ENCODE measurements at regions not wholly inside any gene's neighbourhood (a gene's known extent, or its start where the extent isn't known, plus 50 kb on each side); places are given as distances from the start of the nearest gene placed in this dataset.

GRCh38 chr18:71832946-71833617, 711.1 kb downstream of the CBLN2 start:
- TF ChIP-seq, protein P1, sequence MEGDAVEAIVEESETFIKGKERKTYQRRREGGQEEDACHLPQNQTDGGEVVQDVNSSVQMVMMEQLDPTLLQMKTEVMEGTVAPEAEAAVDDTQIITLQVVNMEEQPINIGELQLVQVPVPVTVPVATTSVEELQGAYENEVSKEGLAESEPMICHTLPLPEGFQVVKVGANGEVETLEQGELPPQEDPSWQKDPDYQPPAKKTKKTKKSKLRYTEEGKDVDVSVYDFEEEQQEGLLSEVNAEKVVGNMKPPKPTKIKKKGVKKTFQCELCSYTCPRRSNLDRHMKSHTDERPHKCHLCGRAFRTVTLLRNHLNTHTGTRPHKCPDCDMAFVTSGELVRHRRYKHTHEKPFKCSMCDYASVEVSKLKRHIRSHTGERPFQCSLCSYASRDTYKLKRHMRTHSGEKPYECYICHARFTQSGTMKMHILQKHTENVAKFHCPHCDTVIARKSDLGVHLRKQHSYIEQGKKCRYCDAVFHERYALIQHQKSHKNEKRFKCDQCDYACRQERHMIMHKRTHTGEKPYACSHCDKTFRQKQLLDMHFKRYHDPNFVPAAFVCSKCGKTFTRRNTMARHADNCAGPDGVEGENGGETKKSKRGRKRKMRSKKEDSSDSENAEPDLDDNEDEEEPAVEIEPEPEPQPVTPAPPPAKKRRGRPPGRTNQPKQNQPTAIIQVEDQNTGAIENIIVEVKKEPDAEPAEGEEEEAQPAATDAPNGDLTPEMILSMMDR (IDR thresholded peaks at IDR 0.05; ENCODE audit: control insufficient read depth, insufficient read depth, low read depth, low read length, missing control alignments): no peak
- H3K4me3 ChIP-seq (ENCODE audit: control insufficient read depth, low read depth, low read length): no peak overlapping the region
- DNase-seq (ENCODE audit: low read depth): no peak

DNA sequence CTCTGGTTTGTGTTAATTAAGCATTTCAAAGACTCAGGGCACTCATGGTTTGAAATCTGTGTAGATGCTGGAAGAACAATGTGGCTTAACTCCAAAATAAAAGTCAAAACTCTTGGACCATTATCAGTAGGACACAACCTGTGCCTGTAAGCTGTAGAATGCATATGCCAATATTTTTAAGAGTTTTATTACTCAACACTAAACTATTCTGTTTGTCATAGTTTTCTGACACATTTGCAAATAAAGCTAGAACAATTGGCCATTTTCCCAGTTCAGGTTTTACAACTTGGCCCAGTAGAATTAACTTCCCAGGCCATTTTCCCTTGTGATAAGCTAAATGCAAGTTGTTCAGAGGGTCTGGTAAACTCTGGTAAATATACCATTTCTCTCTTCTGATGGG, 713.1 kb downstream of the CBLN2 start:
- DNase-seq (ENCODE audit: low read depth): peak; percentile 10
- TF ChIP-seq, protein P1 (IDR thresholded peaks at IDR 0.05; ENCODE audit: control insufficient read depth, insufficient read depth, low read depth, low read length, missing control alignments): no peak
- H3K4me3 ChIP-seq (ENCODE audit: control insufficient read depth, low read depth, low read length): no peak overlapping the region

GRCh38 chr18:71827301-71827700, 716.8 kb downstream of the CBLN2 start:
- H3K4me3 ChIP-seq (ENCODE audit: control insufficient read depth, low read depth, low read length): no peak overlapping the region
- no peak for DNase-seq (ENCODE audit: low read depth)
- TF ChIP-seq, protein P1 (IDR thresholded peaks at IDR 0.05; ENCODE audit: control insufficient read depth, insufficient read depth, low read depth, low read length, missing control alignments): no peak

- no peak for DNase-seq (ENCODE audit: low read depth)
- TF ChIP-seq, protein P1 (IDR thresholded peaks at IDR 0.05; ENCODE audit: control insufficient read depth, insufficient read depth, low read depth, low read length, missing control alignments): no peak
- H3K4me3 ChIP-seq (ENCODE audit: control insufficient read depth, low read depth, low read length): no peak overlapping the region
Observed at GRCh38 chr18:71815305-71815704, 728.8 kb downstream of the CBLN2 start.

DNA sequence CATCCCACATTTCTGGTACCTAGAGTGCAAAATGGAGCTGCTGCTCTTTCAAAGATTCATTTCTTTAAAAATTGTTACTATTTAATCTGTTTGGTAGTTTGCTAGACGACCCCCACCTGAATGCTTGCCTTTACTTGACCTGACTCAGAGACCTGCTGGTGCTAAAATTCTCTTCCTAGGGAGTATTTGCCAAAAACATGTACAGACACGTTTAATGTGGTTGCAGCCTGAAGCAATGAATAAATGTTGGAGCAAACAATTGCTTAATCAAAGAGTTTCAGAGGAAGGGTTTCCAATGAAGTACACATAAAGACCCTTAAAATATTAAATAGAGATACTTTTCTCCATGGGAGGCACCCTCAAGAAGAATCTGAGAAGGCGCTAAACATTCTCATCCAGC, 734.4 kb downstream of the CBLN2 start:
- no peak for DNase-seq (ENCODE audit: low read depth)
- TF ChIP-seq, protein P1 (IDR thresholded peaks at IDR 0.05; ENCODE audit: control insufficient read depth, insufficient read depth, low read depth, low read length, missing control alignments): no peak
- H3K4me3 ChIP-seq (ENCODE audit: control insufficient read depth, low read depth, low read length): no peak overlapping the region

DNA sequence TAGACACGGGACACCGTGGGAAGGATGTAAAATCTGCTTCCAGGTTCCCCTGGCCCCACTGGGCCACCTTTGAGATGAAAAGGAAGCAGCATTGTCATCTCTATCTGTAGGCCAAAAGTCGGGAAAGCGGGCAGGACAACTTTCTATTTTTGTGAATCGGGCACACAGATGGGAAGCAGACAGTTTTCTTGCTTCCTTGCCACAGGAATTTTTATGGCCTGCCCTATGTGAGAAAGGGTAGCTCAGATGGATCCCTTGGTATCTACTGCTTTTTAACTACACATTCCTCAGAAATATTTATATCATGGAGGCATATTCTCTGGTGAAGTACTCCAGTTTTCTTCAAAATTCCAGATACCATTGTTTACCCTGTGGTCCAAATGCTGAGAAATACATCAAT, 735.5 kb downstream of the CBLN2 start:
- H3K4me3 ChIP-seq (ENCODE audit: control insufficient read depth, low read depth, low read length): no peak overlapping the region
- TF ChIP-seq, protein P1 (IDR thresholded peaks at IDR 0.05; ENCODE audit: control insufficient read depth, insufficient read depth, low read depth, low read length, missing control alignments): no peak
- DNase-seq (ENCODE audit: low read depth): peak; percentile 14
